LNCAP (cell line): ENCODE measurements at regions not wholly inside any gene's neighbourhood (a gene's known extent, or its start where the extent isn't known, plus 50 kb on each side); places are given as distances from the start of the nearest gene placed in this dataset.

Source experiments
- CTCF ChIP-seq: fragments of 450-650 bp; IDR thresholded peaks from 2 replicates; pipeline ENCODE4 v1.5.1; 2017; ENCODE audit warnings: mild to moderate bottlenecking

GRCh38 chrX:135652602-135653001 lies 60.8 kb upstream of the CT45A1 start:
- TF ChIP-seq CTCF: no peak
